ENCODE measurements at regions not wholly inside any gene's neighbourhood (a gene's known extent, or its start where the extent isn't known, plus 50 kb on each side); places are given as distances from the start of the nearest gene placed in this dataset.

- Histone ChIP-seq H3K27me3 (ENCODE audit: control insufficient read depth, insufficient read depth, low read length) (no peaks in the 10 kb centered on the region), H3K4me1 (ENCODE audit: control insufficient read depth, insufficient read depth, low read length) (no peaks in the 10 kb centered on the region), H3K9me3 (ENCODE audit: control insufficient read depth, insufficient read depth, low read depth, low read length) (peaks cover 4% of the 10 kb centered on the region; the same call in 1 of the 2 replicates), H3K36me3 (ENCODE audit: control insufficient read depth, insufficient read depth, low read length) (no peaks in the 10 kb centered on the region; the same call in 1 of the 2 replicates), H3K27ac (ENCODE audit: low read length) (no peak overlapping the region), H3K4me3 (ENCODE audit: low read depth in 2 of 2, low read length in 2 of 2) (no peak overlapping the region)
- ChIA-PET POLR2A (no interaction called here), CTCF (no interaction called here)
- DNase-seq (ENCODE audit: low read depth, low spot score): no peak
- intact Hi-C loops (cut with micrococcal nuclease; ENCODE audit: unreplicated experiment): no loop called here
- no peak for TF ChIP-seq POLR2AphosphoS5 (IDR thresholded peaks at IDR 0.05; ENCODE audit: low read depth, low read length)
- no peak for TF ChIP-seq CTCF (IDR thresholded peaks at IDR 0.05)
- TF ChIP-seq TCF7L2 (IDR thresholded peaks at IDR 0.05; ENCODE audit: low read depth, low read length): no peak
- TF ChIP-seq, protein P1, sequence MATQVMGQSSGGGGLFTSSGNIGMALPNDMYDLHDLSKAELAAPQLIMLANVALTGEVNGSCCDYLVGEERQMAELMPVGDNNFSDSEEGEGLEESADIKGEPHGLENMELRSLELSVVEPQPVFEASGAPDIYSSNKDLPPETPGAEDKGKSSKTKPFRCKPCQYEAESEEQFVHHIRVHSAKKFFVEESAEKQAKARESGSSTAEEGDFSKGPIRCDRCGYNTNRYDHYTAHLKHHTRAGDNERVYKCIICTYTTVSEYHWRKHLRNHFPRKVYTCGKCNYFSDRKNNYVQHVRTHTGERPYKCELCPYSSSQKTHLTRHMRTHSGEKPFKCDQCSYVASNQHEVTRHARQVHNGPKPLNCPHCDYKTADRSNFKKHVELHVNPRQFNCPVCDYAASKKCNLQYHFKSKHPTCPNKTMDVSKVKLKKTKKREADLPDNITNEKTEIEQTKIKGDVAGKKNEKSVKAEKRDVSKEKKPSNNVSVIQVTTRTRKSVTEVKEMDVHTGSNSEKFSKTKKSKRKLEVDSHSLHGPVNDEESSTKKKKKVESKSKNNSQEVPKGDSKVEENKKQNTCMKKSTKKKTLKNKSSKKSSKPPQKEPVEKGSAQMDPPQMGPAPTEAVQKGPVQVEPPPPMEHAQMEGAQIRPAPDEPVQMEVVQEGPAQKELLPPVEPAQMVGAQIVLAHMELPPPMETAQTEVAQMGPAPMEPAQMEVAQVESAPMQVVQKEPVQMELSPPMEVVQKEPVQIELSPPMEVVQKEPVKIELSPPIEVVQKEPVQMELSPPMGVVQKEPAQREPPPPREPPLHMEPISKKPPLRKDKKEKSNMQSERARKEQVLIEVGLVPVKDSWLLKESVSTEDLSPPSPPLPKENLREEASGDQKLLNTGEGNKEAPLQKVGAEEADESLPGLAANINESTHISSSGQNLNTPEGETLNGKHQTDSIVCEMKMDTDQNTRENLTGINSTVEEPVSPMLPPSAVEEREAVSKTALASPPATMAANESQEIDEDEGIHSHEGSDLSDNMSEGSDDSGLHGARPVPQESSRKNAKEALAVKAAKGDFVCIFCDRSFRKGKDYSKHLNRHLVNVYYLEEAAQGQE (IDR thresholded peaks at IDR 0.05; ENCODE audit: insufficient read depth in 1 of 2, low read depth in 2 of 2, low read length in 1 of 2): no peak
- TF ChIP-seq SIN3A (IDR thresholded peaks at IDR 0.05; ENCODE audit: borderline replicate concordance, insufficient read depth, low read depth, low read length): no peak
- ATAC-seq: no peak
- BruUV-seq (replicated peaks): no TSS peak
- in situ Hi-C loops (cut with HindIII; ENCODE audit: low pct_unique_long_range_greater_than_20kb, low sequenced_read_pairs): no loop called here
These were observed 290.2 kb upstream of the LRATD1 start for GRCh38 chr2:14342313-14342712.

DNA sequence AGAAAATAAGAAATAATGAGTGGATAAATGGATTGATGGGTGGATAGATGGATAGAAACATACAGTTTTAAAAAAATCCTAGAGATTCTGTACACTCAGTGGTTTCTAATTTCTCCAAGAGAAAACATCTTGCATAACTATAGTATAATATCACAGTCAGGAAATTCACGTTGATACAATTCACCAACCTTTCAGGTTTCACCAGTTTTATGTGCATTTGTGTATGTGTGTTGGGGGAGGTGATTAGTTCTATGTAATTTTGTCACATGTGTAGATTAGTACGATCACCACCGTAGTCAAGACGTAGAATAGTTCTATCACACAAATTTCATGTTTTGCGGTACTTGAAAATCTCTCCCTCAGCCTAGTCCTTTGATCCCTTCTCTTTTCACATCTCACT, 288.2 kb upstream of the LRATD1 start:
- CTCF ChIA-PET: no interaction called here
- POLR2A ChIA-PET: no interaction called here
- TF ChIP-seq TCF7L2 (IDR thresholded peaks at IDR 0.05; ENCODE audit: low read depth, low read length) (no peak), POLR2AphosphoS5 (IDR thresholded peaks at IDR 0.05; ENCODE audit: low read depth, low read length) (no peak), SIN3A (IDR thresholded peaks at IDR 0.05; ENCODE audit: borderline replicate concordance, insufficient read depth, low read depth, low read length) (no peak), CTCF (IDR thresholded peaks at IDR 0.05) (no peak)
- TF ChIP-seq, protein P1 (IDR thresholded peaks at IDR 0.05; ENCODE audit: insufficient read depth in 1 of 2, low read depth in 2 of 2, low read length in 1 of 2): no peak
- BruUV-seq (replicated peaks): no TSS peak
- H3K9me3 ChIP-seq (ENCODE audit: control insufficient read depth, insufficient read depth, low read depth, low read length): no peaks in the 10 kb centered on the region
- no peaks in the 10 kb centered on the region; the same call in 1 of the 2 replicates for H3K36me3 ChIP-seq (ENCODE audit: control insufficient read depth, insufficient read depth, low read length)
- no peak overlapping the region for H3K27ac ChIP-seq (ENCODE audit: low read length)
- intact Hi-C loops (cut with micrococcal nuclease; ENCODE audit: unreplicated experiment) (no loop called here), in situ Hi-C loops (cut with HindIII; ENCODE audit: low pct_unique_long_range_greater_than_20kb, low sequenced_read_pairs) (no loop called here)
- no peaks in the 10 kb centered on the region for H3K4me1 ChIP-seq (ENCODE audit: control insufficient read depth, insufficient read depth, low read length)
- no peaks in the 10 kb centered on the region for H3K27me3 ChIP-seq (ENCODE audit: control insufficient read depth, insufficient read depth, low read length)
- DNase-seq (ENCODE audit: low read depth, low spot score): no peak
- no peak overlapping the region for H3K4me3 ChIP-seq (ENCODE audit: low read depth in 2 of 2, low read length in 2 of 2)
- no peak for ATAC-seq

Data from Panc1 (cell line).